SU-DHL-6 (cell line): ENCODE measurements at regions not wholly inside any gene's neighbourhood (a gene's known extent, or its start where the extent isn't known, plus 50 kb on each side); places are given as distances from the start of the nearest gene placed in this dataset.
"Not testable (repeated sequence)": the region's sequence is repeated elsewhere in the genome, so short reads cannot be mapped to it uniquely, and the experiment has no call there.

Source experiments
- H2AFZ ChIP-seq: fragments of 200-600 bp; sonication (generic); 2 replicates; pipeline ENCODE4 v1.6.1; 2014; ENCODE audit warnings: low read depth, mild to moderate bottlenecking, moderate library complexity, mixed read lengths, antibody characterized with exemption, low read length; ENCODE audit not compliant: severe bottlenecking
- H3F3A ChIP-seq: fragments of 200-600 bp; shearing (Covaris generic); 2 replicates; pipeline ENCODE4 v1.6.0; 2016; ENCODE audit warnings: antibody characterized with exemption, mild to moderate bottlenecking; ENCODE audit not compliant: insufficient read depth
- H3K27ac ChIP-seq: fragments of 200-600 bp; sonication (generic); 2 replicates; pipeline ENCODE4 v1.5.1; 2016; ENCODE audit warnings: low read depth, mild to moderate bottlenecking, low read length, moderate library complexity, mixed read lengths
- H3K27me3 ChIP-seq: fragments of 200-600 bp; sonication (generic), shearing (Covaris generic); 2 replicates; pipeline ENCODE4 v1.6.0; 2014; ENCODE audit warnings: mild to moderate bottlenecking, low read length
- H3K36me3 ChIP-seq: fragments of 200-600 bp; sonication (generic); 2 replicates; pipeline ENCODE4 v1.6.1; 2014; ENCODE audit warnings: mild to moderate bottlenecking, low read length, mixed read lengths
- H3K4me2 ChIP-seq: fragments of 300-600, 200-600 bp; shearing (Covaris generic), sonication (generic); 2 replicates; pipeline ENCODE4 v1.6.0; 2014; ENCODE audit warnings: low read length, low read depth, mild to moderate bottlenecking; ENCODE audit not compliant: poor library complexity, severe bottlenecking
- H3K4me3 ChIP-seq: fragments of 200-600 bp; sonication (generic); 2 replicates; pipeline ENCODE4 v1.5.1; 2014; ENCODE audit warnings: antibody characterized with exemption, low read length, mild to moderate bottlenecking, mixed read lengths; ENCODE audit not compliant: insufficient read depth, poor library complexity, severe bottlenecking
- H3K79me2 ChIP-seq: fragments of 200-600 bp; sonication (generic); 2 replicates; pipeline ENCODE4 v1.6.1; 2014; ENCODE audit warnings: mild to moderate bottlenecking, low read length, moderate library complexity; ENCODE audit not compliant: insufficient read depth
- H3K9ac ChIP-seq: fragments of 200-600 bp; sonication (generic); 2 replicates; pipeline ENCODE4 v1.7.0; 2014; ENCODE audit warnings: mild to moderate bottlenecking, low read length
- H3K9me2 ChIP-seq: fragments of 200-600 bp; sonication (generic); replicated peaks from 2 replicates; pipeline ENCODE4 v1.6.1; 2014; ENCODE audit warnings: low read length; ENCODE audit not compliant: insufficient read depth
- H3K9me3 ChIP-seq: fragments of 200-600 bp; sonication (generic); 2 replicates; pipeline ENCODE4 v1.6.1; 2014; ENCODE audit warnings: low read length, mixed read lengths; ENCODE audit not compliant: insufficient read depth
- H4K20me1 ChIP-seq: fragments of 200-600 bp; sonication (generic); 2 replicates; pipeline ENCODE4 v1.6.1; 2014; ENCODE audit warnings: low read depth, mild to moderate bottlenecking, antibody characterized with exemption, low read length, moderate library complexity, mixed read lengths
- EZH2phosphoT487 ChIP-seq: fragments of 200-600 bp; sonication (generic), shearing (Covaris generic); conservative IDR thresholded peaks from 2 replicates; pipeline ENCODE4 v1.6.1; 2018; ENCODE audit warnings: mild to moderate bottlenecking, antibody characterized with exemption, low read length, moderate library complexity, mixed read lengths
- TF ChIP-seq, protein P1 (sequence below): fragments of 200-600 bp; sonication (generic); IDR thresholded peaks from one replicate; pipeline ENCODE4 v1.5.1; 2017; ENCODE audit warnings: antibody characterized with exemption, mild to moderate bottlenecking, low read length, moderate library complexity; ENCODE audit not compliant: insufficient read depth, poor library complexity, severe bottlenecking

DNA sequence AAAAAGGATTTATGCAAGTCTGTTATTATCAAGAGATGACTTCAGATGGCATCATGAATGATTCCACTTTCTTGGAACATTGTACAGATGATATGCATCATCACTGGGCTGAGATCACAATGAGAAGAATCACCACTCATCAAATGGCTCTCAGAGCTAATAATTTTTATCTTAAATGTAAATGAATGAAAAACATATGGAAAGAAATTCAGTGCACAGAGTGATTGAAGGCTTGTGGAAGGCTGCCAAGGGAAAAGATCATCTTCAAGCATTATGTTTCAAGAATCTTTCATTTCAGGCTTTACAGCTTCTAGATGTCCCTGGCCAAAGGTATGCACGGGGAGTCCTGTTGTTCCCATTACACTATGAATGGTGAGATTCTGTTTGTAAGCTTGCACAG, 955.7 kb downstream of the TTLL7 start:
- no peak overlapping the region for H3K9ac ChIP-seq

DNA sequence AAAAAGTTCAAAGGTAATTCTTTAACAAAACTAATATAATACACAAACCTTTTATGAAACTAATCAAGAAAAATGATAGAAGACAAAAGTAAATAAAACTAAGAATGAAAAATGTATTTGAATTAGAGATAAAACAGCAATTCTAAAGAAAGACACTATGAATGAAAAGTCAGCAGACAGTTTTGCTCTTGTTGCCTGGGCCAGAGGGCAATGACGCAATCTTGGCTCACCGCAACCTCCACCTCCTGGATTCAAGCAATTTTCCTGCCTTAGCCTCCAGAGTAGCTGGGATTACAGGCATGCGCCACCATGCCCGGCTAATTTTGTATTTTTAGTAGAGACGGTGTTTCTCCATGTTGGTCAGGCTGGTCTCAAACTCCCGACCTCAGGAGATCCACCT, 959.8 kb downstream of the TTLL7 start:
- not testable (repeated sequence) for H3K4me3 ChIP-seq, H3K4me2 ChIP-seq, H3K9me3 ChIP-seq, H3K9me2 ChIP-seq, H3K27ac ChIP-seq, H3F3A ChIP-seq, H4K20me1 ChIP-seq, H3K36me3 ChIP-seq, H3K9ac ChIP-seq, H3K27me3 ChIP-seq, H3K79me2 ChIP-seq, H2AFZ ChIP-seq

More for the DNA sequence above, 955.7 kb downstream of the TTLL7 start:
- no peak overlapping the region for H2AFZ ChIP-seq
- H3K4me2 ChIP-seq = no peak overlapping the region
- H3F3A ChIP-seq = no peaks in the 10 kb centered on the region
- no peak overlapping the region for H3K4me3 ChIP-seq
- no peaks in the 10 kb centered on the region for H3K79me2 ChIP-seq
- TF ChIP-seq, protein P1, sequence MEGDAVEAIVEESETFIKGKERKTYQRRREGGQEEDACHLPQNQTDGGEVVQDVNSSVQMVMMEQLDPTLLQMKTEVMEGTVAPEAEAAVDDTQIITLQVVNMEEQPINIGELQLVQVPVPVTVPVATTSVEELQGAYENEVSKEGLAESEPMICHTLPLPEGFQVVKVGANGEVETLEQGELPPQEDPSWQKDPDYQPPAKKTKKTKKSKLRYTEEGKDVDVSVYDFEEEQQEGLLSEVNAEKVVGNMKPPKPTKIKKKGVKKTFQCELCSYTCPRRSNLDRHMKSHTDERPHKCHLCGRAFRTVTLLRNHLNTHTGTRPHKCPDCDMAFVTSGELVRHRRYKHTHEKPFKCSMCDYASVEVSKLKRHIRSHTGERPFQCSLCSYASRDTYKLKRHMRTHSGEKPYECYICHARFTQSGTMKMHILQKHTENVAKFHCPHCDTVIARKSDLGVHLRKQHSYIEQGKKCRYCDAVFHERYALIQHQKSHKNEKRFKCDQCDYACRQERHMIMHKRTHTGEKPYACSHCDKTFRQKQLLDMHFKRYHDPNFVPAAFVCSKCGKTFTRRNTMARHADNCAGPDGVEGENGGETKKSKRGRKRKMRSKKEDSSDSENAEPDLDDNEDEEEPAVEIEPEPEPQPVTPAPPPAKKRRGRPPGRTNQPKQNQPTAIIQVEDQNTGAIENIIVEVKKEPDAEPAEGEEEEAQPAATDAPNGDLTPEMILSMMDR = no peak
- no peak for TF ChIP-seq EZH2phosphoT487
- H3K27ac ChIP-seq = no peak overlapping the region
- no peaks in the 10 kb centered on the region for H3K36me3 ChIP-seq
- no peaks in the 10 kb centered on the region for H3K9me3 ChIP-seq
- no peaks in the 10 kb centered on the region for H3K27me3 ChIP-seq
- no peaks in the 10 kb centered on the region for H3K9me2 ChIP-seq
- no peaks in the 10 kb centered on the region for H4K20me1 ChIP-seq

DNA sequence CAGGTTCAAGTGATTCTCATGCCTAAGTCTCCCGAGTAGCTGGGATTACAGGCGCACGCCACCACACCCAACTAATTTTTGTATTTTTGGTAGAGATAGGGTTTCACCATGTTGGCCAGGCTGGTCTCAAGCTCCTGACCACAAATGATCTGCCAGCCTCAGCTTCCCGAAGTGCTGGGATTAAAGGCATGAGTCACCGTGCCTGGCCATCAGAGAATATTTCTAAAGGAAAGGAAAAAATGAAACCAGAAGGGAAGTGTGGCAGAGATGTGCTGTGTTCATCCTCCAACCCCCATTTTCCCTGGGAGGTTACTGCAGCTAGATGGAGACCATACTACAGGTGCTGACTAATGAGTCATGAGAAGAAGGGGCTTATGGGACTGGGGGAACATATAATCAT, 964.1 kb downstream of the TTLL7 start:
- Histone ChIP-seq H4K20me1 (no peaks in the 10 kb centered on the region), H3K79me2 (no peaks in the 10 kb centered on the region), H3K27me3 (no peaks in the 10 kb centered on the region), H3F3A (no peaks in the 10 kb centered on the region), H3K27ac (no peak overlapping the region), H3K4me3 (no peak overlapping the region), H3K36me3 (no peaks in the 10 kb centered on the region), H3K9me2 (no peaks in the 10 kb centered on the region), H3K9ac (no peak overlapping the region), H3K4me2 (no peak overlapping the region), H2AFZ (no peak overlapping the region), H3K9me3 (no peaks in the 10 kb centered on the region)
- no peak for TF ChIP-seq EZH2phosphoT487
- TF ChIP-seq, protein P1 = no peak

DNA sequence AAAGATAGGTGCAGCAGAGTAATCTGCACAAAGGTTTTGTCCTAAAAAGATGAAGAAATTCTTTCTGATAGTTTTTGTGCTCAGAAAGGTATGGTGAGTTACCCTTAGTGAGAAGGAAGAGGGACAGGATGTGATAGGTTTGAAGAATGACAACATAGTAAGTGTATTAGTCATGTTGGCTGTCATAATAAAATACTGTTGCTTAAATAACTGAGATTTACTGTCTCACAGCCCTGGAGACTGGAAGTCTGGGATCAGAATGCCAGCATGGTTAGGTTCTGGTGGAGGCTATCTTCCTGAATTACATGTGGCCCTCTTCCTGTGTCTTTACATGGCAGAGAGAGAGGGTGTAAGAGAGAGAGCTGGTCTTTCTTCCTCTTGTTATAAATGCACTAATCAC, 965.2 kb downstream of the TTLL7 start:
- no peaks in the 10 kb centered on the region for H3F3A ChIP-seq

More for the DNA sequence above, 965.2 kb downstream of the TTLL7 start:
- no peaks in the 10 kb centered on the region for H3K79me2 ChIP-seq
- no peak overlapping the region for H3K4me2 ChIP-seq
- H3K27me3 ChIP-seq = no peaks in the 10 kb centered on the region
- TF ChIP-seq, protein P1 = no peak
- no peak for TF ChIP-seq EZH2phosphoT487
- H3K9me2 ChIP-seq = no peaks in the 10 kb centered on the region
- H2AFZ ChIP-seq = no peak overlapping the region
- no peaks in the 10 kb centered on the region for H4K20me1 ChIP-seq
- no peaks in the 10 kb centered on the region for H3K36me3 ChIP-seq
- H3K27ac ChIP-seq = no peak overlapping the region
- no peaks in the 10 kb centered on the region for H3K9me3 ChIP-seq
- no peak overlapping the region for H3K4me3 ChIP-seq
- H3K9ac ChIP-seq = no peak overlapping the region
